ENCODE measurements at regions not wholly inside any gene's neighbourhood (a gene's known extent, or its start where the extent isn't known, plus 50 kb on each side); places are given as distances from the start of the nearest gene placed in this dataset.

DNA sequence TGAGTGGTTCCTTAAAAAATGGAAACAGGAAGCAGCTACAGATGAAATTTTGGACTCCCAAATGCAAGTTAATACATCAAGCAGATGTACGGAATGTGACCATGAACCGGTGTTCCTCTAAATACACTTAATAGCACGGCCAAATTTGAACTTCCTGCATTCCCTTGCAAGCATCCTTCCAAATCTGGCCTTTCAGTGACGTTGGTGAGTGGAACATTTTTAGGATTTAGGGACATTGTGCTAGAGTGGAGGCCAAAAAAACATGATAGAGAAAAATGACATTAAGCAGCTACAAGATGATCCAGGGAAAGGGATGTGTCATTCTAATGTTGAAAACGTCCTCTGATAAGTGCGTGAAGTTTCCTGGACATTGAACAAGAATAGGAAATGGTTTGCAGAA is 62.1 kb downstream of the CTAGE1 start:
- no peak for DNase-seq

DNA sequence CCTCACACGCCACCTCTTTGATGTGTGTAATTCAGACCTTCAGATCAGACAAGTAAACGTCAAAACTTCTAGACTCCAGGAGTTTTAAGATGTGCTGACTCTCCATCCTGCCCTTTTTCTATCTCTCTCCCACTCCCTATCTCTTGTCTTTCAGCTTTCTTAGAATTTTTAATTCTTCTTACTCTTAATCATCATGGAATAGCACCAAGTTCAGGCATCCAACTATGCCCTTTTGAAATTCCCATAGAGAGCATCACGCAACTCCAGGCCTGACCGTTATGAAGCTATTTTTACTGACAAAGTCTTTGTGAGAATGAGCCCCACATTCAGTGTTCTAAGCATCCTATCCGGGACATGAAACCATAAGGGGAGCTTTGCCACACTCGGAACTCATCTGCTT is 62.6 kb downstream of the CTAGE1 start:
- DNase-seq = no peak

DNA sequence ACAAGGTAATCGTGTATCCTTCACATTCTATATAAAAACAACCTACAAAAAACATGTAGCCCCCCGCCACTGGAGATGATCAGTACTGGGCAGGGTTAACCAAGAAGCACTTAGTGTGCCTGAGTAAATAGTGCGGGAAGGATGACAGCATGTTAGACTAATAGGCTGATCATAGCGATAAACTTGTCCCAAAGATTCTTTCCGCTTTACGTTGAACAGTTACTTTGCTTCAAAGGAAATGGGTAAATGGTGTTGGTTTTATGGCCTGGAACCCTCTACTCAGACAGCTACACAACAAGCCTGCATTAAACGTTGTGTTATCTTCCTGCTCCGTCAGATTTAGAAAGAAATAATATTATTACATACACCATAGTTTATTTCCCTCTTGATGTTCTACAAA is 67.7 kb downstream of the CTAGE1 start:
- DNase-seq = no peak

DNA sequence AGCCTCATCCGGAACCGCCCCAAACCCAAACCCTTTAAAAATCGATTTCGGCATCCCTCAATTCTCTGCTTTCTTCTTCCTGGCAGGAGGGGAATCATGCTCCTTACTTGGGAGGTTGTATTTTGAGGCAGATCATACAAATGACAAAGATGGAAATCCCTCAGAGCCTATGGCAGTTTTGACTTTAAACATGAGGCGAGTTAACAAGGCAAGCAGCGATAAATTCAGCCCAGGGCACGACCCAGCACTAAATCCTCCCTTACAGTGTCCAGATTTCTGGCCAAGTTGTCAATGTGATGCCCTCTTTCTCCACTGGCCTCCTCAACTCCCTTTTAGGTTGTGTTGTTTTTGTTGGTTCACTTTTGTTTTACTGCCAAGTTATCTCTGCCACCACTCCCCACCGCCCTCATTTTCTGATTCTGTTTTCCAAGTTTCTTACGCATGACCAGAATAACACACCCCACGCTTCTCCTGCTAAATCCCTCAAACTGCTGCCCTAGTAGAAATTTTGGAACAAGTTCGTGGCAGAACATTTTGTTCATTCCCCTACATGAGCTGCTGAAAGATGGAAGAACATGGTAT is 68.3 kb downstream of the CTAGE1 start:
- no peak for DNase-seq

DNA sequence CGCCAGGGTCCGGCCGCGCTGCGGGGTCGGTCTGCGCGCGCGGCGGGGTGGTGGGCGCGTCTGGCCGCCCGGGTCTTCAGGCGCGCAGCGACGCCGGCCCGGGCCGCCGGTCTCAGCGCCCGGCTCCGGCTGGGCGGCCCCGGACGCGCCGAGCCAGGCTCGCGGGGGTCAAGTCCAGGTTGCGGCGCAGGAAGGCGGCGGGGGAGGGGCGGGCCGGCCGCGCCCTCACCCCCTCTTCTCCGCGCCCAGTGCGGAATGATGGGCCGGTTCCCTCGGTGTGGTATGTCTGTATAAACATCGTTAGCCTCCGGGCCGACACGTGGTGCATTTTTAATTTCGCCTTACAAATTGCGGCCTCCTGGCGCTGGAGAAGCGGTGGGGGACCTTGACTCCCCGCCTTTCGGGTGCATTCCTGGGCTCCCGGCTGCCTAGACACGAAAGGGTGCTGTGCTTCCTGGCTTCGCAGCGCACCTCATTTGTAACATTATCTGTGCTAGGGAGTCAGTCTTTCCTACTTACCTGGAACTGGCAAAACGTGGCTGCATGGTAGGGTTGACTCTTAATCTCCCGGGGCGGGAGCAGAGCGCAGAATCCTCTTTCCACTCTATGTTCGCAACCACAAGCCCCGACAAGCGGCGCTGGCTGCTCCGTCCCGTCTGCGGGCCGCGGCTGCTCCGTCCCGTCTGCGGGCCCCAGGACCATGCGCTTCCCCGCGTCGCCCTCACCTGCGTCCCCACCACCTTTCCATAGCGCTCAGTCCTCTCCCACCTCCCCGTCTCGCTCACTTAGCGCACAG is 69.0 kb downstream of the CTAGE1 start:
- no peak for DNase-seq

DNA sequence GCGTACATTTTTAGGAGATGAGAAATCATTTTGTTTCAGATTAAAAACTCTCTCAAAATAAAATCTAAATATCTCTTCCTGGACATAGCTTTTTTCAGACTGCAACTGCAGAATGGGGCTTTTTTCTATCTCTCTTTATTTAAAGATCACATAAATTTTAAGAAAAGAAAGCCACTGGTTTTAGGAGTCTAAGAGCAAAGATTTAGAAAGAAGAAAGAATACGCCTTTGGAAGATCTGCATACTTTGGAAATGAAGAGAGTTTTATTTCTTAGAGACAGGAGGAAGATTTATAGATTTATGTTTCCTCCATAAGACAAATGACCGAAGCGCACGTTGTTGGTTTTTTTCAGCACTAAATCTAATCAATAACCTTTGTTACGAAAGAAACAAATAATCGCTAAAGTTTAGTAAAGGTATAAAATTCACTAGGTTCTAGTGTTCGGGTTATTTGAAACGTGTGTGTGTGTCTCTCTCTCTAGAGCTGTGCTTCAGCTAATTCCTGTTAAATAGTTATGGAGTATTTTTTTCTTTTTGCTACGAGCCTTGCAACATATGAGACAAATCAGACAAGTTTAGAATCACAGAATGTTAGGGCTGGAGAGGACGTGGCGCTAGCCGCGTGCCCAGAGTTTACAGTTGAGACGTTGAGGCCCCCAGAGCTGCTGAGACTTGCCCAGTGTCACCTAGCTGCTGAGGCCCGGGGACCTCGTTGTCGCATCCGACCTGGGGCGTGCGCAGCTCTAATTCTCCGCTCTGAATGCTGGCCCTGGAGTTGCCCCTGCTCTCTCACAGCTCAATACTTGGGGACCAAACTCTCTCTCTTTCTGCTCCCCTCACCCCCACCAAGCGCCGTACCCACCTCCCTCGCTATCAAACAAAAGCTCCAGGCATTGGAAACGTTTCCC is 69.9 kb downstream of the CTAGE1 start:
- DNase-seq = no peak

DNA sequence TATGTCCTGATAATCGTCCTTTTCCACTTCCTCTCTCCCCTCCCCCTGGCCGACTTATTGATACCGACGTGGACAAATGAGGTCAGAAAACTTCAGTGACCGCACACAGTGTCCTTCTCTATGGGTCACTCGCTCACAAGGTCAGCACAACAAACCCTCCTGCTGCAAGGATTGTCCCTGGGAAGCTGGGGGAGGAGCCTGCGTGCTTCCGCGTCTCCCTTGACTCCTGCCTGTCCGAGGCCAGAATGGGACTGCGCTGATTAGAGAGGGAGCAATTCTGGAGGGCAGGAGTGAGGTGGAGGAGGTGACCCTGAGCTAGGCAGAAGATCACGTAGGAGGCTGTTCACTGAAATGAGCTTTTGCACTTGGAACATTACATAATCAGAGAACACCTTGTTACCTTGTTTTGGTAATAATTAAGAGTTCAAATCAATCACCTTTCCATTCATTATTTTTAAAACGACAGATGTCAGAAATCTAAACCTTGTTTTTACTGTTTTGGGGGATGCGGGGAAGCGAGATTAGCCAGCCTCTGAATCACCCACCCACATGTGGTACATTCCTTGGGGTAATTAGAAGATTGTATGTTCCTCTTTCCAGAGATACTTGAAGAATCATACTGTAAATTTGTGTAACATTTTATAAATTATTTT is 70.6 kb downstream of the CTAGE1 start:
- peak; percentile 72 for DNase-seq

DNA sequence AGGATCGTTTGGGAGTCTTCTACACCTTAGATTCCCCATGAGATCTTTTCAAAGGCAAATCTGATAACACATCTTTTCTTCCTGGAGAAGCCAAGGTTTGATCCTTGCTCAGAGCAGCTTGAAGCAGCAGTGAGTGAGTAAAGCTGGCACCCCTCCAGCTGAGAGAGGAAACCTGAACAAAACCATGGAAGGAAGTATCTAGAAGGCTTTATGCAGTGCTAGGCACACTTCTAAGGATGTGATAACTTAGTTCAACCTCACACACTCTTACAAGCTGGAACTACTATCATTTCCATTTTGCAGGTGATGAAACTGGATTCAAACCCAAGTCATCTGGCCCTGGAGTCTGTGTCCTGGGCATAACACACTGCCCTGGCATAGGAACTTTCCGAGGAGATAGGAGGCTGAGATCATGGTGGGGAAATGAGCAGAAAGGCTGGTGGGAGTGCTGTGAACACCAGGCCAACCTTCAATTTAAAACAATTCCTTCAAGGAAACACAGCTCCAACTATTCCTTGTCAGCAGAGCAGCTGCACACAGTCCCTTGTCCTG is 71.2 kb downstream of the CTAGE1 start:
- peak; percentile 32 for DNase-seq

DNA sequence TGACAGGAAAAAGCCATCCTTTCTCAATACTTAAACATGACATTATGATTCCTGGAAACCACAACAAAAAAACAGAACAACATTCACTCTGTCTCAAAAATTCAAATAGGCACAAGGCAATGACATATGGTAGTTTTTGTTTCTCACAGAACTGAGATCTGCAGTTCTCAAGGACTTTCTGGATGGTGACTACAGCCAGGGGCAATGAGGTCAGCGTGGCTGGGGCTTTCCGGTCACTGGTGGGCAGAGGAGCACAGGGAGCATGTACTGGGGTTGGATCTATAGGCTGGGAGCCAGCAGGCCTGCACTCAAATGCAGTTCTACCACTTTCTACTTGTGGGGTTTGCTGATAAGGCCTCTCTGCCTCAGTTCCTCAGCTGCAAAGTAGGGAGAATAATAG is 72.0 kb downstream of the CTAGE1 start:
- DNase-seq = peak; percentile 87

DNA sequence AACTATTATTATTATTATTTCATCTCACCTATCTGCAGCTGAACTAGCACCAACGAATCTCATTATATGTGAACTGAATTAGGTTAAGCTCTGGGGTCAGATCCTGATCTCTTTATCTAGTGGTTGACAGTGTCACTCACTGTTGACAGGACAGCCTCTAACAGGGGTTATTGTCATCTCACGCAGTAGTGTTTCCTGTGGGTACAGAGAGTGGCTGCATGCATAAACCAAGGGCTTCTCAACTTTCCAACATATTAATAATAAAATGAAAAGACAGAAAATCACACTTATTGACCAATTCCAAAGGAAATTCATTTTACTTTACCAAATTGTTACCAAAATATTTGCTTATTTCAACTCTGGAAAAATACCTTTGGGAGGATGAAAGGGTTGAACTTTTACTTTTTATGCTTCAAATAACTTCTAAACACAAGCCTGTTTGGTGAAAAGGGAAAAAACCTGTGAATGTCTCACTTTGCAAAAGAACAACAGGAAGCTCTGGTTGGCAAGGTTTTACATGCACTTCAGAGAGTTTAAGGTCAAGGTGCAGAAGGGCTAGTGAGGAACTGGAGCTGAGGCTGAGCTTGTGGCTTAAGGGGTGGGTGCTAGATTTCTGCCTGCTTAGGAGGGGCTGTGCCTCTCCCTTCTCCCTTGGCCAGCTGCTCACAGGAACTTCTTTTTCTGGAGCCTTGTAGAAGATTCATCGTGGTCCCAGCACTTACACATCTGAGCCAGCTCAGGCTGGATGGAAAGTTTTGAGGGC is 72.6 kb downstream of the CTAGE1 start:
- DNase-seq = no peak

DNA sequence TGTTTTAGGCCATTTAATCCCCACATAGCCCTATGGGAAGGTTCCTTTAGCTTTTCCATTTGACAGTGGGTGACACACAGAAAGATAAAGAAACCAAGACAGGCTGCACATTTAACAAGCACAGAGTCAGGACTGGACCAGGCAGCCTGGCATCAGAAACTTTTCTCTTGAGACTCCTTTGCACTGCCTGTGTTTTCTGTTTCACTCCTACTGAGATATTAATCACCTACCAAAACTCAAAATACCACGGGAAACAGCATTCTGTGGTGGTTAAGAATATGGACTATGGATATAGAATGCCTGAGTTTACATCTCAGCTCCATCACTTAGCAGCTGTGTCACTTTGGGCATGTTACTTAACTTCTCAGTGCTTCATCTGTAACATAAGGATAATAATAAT is 73.3 kb downstream of the CTAGE1 start:
- DNase-seq = no peak

DNA sequence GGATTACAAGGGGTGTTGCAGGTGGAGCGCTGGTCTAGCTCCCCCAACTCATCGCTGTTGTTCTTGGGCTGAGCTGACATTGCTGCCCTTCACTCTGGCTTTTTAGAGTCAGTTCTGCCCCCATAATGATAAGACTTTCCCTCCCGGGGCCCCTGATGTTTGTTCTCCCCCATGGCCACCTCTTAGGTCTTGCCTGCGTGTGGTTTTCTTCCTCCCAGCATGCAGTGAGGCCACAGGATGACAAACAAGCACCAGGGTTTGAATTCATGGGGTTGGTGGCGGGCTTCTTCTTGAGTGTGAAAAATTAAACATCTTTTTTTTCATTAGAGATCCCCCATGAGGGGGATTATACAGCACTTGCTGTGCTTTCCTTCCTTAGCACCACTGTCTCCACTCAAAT is 74.1 kb downstream of the CTAGE1 start:
- no peak for DNase-seq

DNA sequence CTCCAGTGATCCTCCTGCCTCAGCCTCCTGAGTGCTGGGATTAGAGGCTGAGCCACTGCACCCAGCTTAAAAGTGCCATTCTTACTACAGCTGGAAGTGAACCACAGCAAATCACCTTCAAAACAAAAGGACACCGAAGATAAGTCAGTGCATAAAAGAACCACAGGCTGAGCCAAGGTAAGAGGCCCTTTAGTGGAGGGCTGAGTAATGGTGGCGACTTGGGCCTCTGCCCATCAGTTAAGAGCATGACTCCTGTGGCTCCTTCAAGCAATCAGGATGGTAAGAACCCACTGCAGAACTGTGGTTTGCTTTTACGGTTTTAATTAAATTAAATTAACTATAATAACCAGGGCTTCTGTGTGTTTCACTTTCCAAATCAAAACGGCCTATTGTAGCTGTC is 75.1 kb downstream of the CTAGE1 start:
- no peak for DNase-seq

DNA sequence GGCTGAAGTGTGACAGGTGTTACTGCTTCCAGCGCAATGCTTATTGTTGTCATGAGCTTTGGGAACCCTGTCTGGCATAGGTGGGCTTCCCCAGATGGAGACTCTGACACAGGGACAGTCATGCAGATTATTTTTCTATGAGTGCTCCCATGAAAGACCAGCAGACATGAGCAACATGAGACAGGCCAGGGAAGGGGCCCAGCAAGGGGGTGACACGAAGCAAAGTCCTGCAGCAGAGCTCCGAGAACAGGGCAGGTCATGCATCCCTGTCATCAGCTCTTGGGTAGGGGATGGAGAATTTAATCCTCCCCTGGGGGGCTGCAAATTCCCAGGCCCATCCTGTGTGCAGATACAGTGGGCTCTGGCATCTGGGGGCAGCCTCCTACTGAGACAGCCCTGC is 77.4 kb downstream of the CTAGE1 start:
- no peak for DNase-seq

DNA sequence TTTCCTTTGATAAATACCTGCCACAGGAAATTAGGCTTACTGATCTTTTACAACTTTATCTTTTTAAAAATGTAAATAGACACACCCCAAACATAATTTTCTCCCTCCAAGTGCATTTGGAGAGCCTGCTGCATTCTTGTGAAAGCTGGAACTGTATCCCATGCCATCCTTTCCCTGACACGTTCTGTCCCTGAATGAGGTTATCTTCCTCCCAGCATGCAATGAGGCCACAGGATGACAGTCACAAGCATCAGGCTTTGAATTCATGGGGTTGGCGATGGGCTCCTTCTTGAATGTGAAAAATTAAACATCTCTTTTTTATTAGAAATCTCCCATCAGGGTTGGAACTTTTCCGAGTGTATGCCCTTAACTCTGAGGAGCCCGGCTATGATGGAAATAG is 77.8 kb downstream of the CTAGE1 start:
- DNase-seq = no peak

DNA sequence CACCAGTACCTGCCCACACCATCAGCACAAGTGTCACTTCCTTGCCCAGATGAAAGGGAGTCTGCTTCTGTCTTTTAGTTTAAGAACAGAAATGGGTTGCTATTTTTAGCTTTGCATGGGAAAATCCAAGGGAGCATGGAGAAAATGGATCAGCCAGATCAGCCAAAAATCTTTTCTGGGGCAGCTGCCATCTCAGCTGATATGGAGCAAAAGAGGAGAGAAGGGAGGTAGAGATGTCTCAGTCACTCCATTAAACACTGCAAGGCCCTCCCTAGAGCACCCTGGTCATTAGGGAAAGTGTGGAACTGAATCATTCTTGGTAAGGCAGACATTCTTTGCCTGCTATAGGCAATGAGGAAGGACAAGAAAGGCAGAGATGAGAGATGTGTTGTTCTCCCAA is 79.9 kb downstream of the CTAGE1 start:
- DNase-seq = no peak

DNA sequence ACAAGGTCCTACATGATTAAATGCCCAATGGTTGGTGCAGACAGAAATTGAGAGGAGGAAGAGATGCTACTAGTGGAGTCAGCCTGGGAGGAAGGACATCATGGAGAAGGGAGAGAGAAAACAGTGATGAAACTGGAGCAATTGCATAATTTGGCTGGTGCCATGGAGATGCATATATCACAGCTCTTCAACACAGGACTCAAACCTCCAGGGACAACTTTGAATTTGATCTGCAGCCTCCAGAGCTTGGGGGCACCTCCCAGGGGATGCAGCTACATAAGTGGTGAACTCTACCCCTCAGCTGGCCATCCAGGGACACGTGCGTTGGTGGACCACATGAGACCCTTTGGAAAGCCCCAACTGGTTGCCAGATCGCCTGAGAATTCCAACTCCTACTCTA is 80.4 kb downstream of the CTAGE1 start:
- DNase-seq = peak; percentile 53

DNA sequence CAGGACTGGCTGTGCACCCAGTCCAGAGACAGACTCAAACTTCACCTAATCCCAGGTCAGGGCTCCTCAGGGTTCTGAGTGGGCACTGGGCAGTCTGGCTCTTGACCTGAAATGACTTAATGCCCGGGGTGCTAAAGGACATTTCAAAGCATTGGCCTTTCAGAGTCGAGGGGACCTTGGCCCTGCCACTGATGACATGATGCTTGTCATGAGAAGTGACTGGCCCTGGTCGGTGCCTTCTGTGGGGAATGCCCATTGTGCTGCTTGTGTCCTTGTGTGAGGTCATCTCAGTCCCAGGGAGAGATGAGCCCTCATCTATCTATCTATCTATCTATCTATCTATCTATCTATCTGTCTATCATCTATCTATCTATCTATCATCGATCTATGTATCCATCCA is 81.3 kb downstream of the CTAGE1 start:
- no peak for DNase-seq

DNA sequence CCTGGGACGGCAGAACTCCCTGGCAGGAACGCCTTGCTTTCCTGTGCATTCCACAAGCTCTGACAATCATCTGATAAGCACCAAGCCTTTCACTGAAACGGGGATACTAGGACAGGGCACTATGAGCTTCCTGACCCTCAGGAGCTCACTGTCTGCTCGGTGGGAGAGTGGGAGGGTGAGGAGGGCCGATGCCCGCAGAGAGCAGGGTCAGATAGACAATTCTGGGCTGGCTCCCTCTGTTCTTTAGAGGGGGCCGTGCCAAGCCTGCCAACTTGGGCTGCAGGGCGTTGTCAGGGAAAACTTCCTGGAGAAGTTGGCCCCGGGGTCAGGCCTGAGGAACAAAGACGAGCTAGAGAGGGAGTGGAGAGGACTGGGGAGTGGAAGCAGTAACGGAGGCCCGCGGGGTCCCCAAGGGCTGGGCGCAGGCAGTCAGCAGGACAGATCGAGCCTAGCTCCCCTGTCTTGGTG is 82.0 kb downstream of the CTAGE1 start:
- DNase-seq = no peak

DNA sequence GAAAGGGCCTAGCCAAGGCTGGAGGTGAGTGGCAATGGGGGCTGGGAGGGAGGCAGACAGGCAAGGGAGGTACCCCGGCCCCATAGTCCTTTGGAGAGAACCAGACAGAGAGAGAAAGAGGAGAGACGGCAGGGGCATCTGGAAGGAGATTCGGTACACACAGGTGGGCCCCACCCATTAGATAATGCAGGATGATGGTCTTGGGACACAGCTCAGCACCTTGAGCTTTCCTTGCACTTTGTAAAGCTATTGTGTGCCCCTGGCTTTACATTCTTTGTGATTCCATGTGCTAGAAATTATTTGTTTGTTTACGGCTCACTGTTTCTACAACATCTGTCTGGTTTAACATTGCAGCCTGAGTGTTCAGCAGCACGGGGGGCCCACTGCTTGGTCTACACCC is 83.1 kb downstream of the CTAGE1 start:
- DNase-seq = no peak

DNA sequence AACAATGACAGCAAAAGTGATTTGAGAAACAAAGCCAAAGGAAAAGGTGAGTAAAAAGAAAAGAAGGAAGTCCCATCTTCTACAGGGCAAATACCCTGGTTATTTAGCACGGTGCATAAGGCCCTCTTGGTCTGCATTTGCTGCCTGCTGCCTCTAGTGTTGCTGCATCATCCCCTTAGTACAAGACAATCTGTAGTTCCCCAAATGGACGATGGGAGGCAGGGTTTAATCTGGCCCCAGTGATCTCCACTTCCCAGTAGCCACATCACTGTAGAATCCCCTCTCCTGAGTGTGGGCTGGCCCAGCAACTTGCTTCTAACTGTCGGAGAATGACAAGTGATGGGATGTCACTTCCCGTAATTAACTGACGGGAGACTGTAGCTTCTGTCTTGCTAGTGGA is 85.1 kb downstream of the CTAGE1 start:
- peak; percentile 30 for DNase-seq

DNA sequence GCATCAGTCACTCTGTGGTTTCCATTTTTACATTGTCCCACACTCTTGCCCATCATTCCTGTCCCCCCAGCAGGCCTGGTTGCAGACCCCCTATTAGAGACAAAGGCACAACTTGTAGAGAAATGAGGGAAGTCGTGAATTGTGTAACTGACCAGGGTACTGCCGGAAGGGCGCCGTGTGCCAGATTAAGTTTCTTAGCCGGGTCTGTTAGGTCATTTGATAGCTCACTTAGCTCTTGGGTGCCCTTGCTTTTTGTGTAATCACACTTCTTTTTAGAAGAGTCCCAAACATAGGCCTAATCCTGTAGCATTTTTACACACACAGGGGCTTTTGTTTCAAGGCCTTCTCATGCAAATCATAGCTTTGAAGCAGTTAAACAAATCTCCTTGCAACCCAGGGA is 87.2 kb downstream of the CTAGE1 start:
- DNase-seq = no peak

Measured in inflammatory macrophage treated with lipopolysaccharide for 4 hours (primary cell).